ENCODE measurements at regions not wholly inside any gene's neighbourhood (a gene's known extent, or its start where the extent isn't known, plus 50 kb on each side); places are given as distances from the start of the nearest gene placed in this dataset.

- no peak for FAIRE-seq
Observed at GRCh38 chr1:115233598-115233997, 104.5 kb downstream of the NGF start.

GRCh38 chr1:115230281-115230680 is 107.8 kb downstream of the NGF start:
- no peak for FAIRE-seq

- FAIRE-seq: no peak
Observed at GRCh38 chr1:115229016-115229415, 109.0 kb downstream of the NGF start.

- no peak for FAIRE-seq
Observed at GRCh38 chr1:115228191-115228590, 109.9 kb downstream of the NGF start.

GRCh38 chr1:115227346-115228082 is 110.5 kb downstream of the NGF start:
- no peak for FAIRE-seq

- FAIRE-seq: no peak
Observed at GRCh38 chr1:115225993-115226685, 111.9 kb downstream of the NGF start.

GRCh38 chr1:115224636-115225035 is 113.4 kb downstream of the NGF start:
- no peak for FAIRE-seq

GRCh38 chr1:115222616-115223402 is 115.2 kb downstream of the NGF start:
- FAIRE-seq: no peak

GRCh38 chr1:115220340-115221270 is 117.4 kb downstream of the NGF start:
- no peak for FAIRE-seq

- no peak for FAIRE-seq
Observed at GRCh38 chr1:115219927-115220326, 118.1 kb downstream of the NGF start.

- FAIRE-seq: no peak
Observed at GRCh38 chr1:115218699-115219098, 119.3 kb downstream of the NGF start.

GRCh38 chr1:115218034-115218405 is 120.0 kb downstream of the NGF start:
- FAIRE-seq: no peak

GRCh38 chr1:115217150-115218033 is 120.7 kb downstream of the NGF start:
- no peak for FAIRE-seq

- FAIRE-seq: no peak
Observed at GRCh38 chr1:115215703-115216521, 122.1 kb downstream of the NGF start.

GRCh38 chr1:115215110-115215509 is 122.9 kb downstream of the NGF start:
- FAIRE-seq: no peak

GRCh38 chr1:115214098-115214497 is 124.0 kb downstream of the NGF start:
- FAIRE-seq: no peak

- FAIRE-seq: no peak
Observed at GRCh38 chr1:115213130-115213529, 123.8 kb upstream of the TSPAN2 start.

- no peak for FAIRE-seq
Observed at GRCh38 chr1:115211071-115211745, 121.9 kb upstream of the TSPAN2 start.

- no peak for FAIRE-seq
Observed at GRCh38 chr1:115210302-115210711, 121.0 kb upstream of the TSPAN2 start.

- FAIRE-seq: peak; percentile 43
Observed at GRCh38 chr1:115204513-115204912, 115.2 kb upstream of the TSPAN2 start.

All from A204.1 (cell line).